HCT116 (cell line): ENCODE measurements at regions not wholly inside any gene's neighbourhood (a gene's known extent, or its start where the extent isn't known, plus 50 kb on each side); places are given as distances from the start of the nearest gene placed in this dataset.

Source experiments
- ATAC-seq: fragments of 200-7000 bp; cut with Tn5 transposase; 2 replicates; pipeline ENCODE4 v1.9.1; 2020; ENCODE audit warnings: mild to moderate bottlenecking, moderate library complexity
- BruUV-seq: library from RNA; stranded (reverse); fragments of 400-500 nt; replicated peaks from 2 replicates; lab custom pipeline; 2021; lab: Mats Ljungman, UMichigan
- CTCF ChIA-PET: fragments of 300-600 bp; sonication (Branson Sonifier 250); formaldehyde crosslinking; loops from one replicate; lab custom pipeline; 2021; ENCODE audit warnings: antibody characterized with exemption; lab: Charles Lee
- POLR2A ChIA-PET: fragments of 300-600, 350-600 bp; sonication (Branson Sonifier 250); formaldehyde crosslinking; loops from one replicate; lab custom pipeline; 2021; ENCODE audit warnings: antibody characterized with exemption; lab: Charles Lee
- RAD21 ChIA-PET, 2 experiments: fragments of 300-600 bp; sonication (Branson Sonifier 250); formaldehyde crosslinking; loops; one replicate each; lab custom pipeline; 2023; ENCODE audit warnings: low total read pairs in 2 of 2; ENCODE audit not compliant: uncharacterized antibody in 2 of 2, unreplicated experiment in 2 of 2, low non-redundant PET in 1 of 2; lab: Charles Lee
- DNase-seq: peaks from one replicate; pipeline ENCODE4 v3.0.0-alpha.2; 2010; ENCODE audit warnings: low read depth, low spot score
- H2AFZ ChIP-seq: fragments of 200-600 bp; shearing (Covaris generic), sonication (generic); 2 replicates; pipeline ENCODE4 v1.6.1; 2017; ENCODE audit warnings: low read depth, mixed run types, mixed read lengths, antibody characterized with exemption, low read length; ENCODE audit not compliant: poor library complexity, severe bottlenecking
- H3K27ac ChIP-seq: 2 replicates; pipeline ENCODE4 v1.5.1; 2012; ENCODE audit warnings: low read depth, low read length
- H3K27me3 ChIP-seq: fragments of 200-600 bp; sonication (generic); 2 replicates; pipeline ENCODE4 v1.6.1; 2016; ENCODE audit warnings: mixed run types, low read length, mixed read lengths; ENCODE audit not compliant: insufficient read depth
- H3K36me3 ChIP-seq, 2 experiments: fragments of 200-500 bp in 1 of 2; fragments of 200-600 bp in 1 of 2; sonication (Bioruptor generic) in 1 of 2; sonication (generic) in 1 of 2; 2 replicates each; pipeline versions ENCODE4 v1.5.1 to v1.6.1; 2014 to 2016; ENCODE audit warnings: low read length in 2 of 2, inconsistent platforms in 1 of 2, mixed read lengths in 1 of 2, mixed run types in 1 of 2; ENCODE audit not compliant: insufficient read depth in 2 of 2, control insufficient read depth in 1 of 2
- H3K4me1 ChIP-seq, 2 experiments: fragments of 200-600 bp in 1 of 2; sonication (generic) in 1 of 2; 2 replicates each; pipeline versions ENCODE4 v1.5.1 to v1.6.1; 2012 to 2017; ENCODE audit warnings: low read length in 2 of 2, inconsistent platforms in 1 of 2, mild to moderate bottlenecking in 1 of 2, mixed read lengths in 1 of 2, mixed run types in 1 of 2, moderate library complexity in 1 of 2; ENCODE audit not compliant: insufficient read depth in 2 of 2, control insufficient read depth in 1 of 2
- H3K4me2 ChIP-seq: fragments of 200-600 bp; sonication (generic); 2 replicates; pipeline ENCODE4 v1.6.1; 2017; ENCODE audit warnings: mixed run types, low read length, mixed read lengths
- H3K4me3 ChIP-seq, 2 experiments: fragments of 200-600 bp in 1 of 2; sonication (generic) in 1 of 2; replicated peaks in 1 of 2; 2 replicates each; pipeline ENCODE4 v1.5.1; 2011 to 2016; ENCODE audit warnings: low read length in 2 of 2, control low read depth in 1 of 2, low read depth in 1 of 2, mild to moderate bottlenecking in 1 of 2, mixed read lengths in 1 of 2, mixed run types in 1 of 2
- H3K79me2 ChIP-seq: fragments of 200-600 bp; sonication (generic); 2 replicates; pipeline ENCODE4 v1.6.1; 2017; ENCODE audit warnings: mild to moderate bottlenecking, mixed run types, low read length, moderate library complexity, mixed read lengths; ENCODE audit not compliant: insufficient read depth
- H3K9ac ChIP-seq: fragments of 200-600 bp; sonication (generic); 2 replicates; pipeline ENCODE4 v1.6.1; 2016; ENCODE audit warnings: low read length, mixed read lengths
- H3K9me2 ChIP-seq: fragments of 200-600 bp; sonication (generic), shearing (Covaris generic); 2 replicates; pipeline ENCODE4 v1.6.1; 2017; ENCODE audit warnings: mixed run types, mild to moderate bottlenecking, moderate library complexity; ENCODE audit not compliant: insufficient read depth
- H3K9me3 ChIP-seq, 2 experiments: fragments of 200-500 bp in 1 of 2; fragments of 200-600 bp in 1 of 2; sonication (Bioruptor generic) in 1 of 2; sonication (generic) in 1 of 2; 2 replicates each; pipeline ENCODE4 v1.6.1; 2014 to 2017; ENCODE audit warnings: low read length in 2 of 2, mixed read lengths in 2 of 2, inconsistent platforms in 1 of 2, low read depth in 1 of 2, mild to moderate bottlenecking in 1 of 2, mixed run types in 1 of 2, moderate library complexity in 1 of 2; ENCODE audit not compliant: control insufficient read depth in 1 of 2, insufficient read depth in 1 of 2
- H4K20me1 ChIP-seq: fragments of 200-600 bp; sonication (generic), shearing (Covaris generic); 2 replicates; pipeline ENCODE4 v1.6.1; 2017; ENCODE audit warnings: mixed run types, mild to moderate bottlenecking, moderate library complexity; ENCODE audit not compliant: insufficient read depth
- ATF3 ChIP-seq: IDR thresholded peaks from 2 replicates; pipeline ENCODE4 v1.6.1; 2012
- CBX3 ChIP-seq: IDR thresholded peaks from 2 replicates; pipeline ENCODE4 v1.6.1; 2012; ENCODE audit warnings: low read depth
- CTCF ChIP-seq, 3 experiments: fragments of 200-600 bp in 1 of 3; sonication (generic) in 1 of 3; IDR thresholded peaks in 2 of 3; conservative IDR thresholded peaks in 1 of 3; 2 replicates each; pipeline ENCODE4 v1.5.1; 2012 to 2017; ENCODE audit warnings: low read depth in 2 of 3, low read length in 2 of 3, antibody characterized with exemption in 1 of 3, borderline replicate concordance in 1 of 3, control low read depth in 1 of 3, mild to moderate bottlenecking in 1 of 3, mixed read lengths in 1 of 3, mixed run types in 1 of 3, moderate library complexity in 1 of 3; ENCODE audit not compliant: insufficient read depth in 1 of 3
- EGR1 ChIP-seq: IDR thresholded peaks from 2 replicates; pipeline ENCODE4 v1.6.1; 2012; ENCODE audit warnings: low read depth
- EZH2 ChIP-seq: fragments of 200-600 bp; sonication (generic); IDR thresholded peaks from 2 replicates; pipeline ENCODE4 v1.6.1; 2017; ENCODE audit warnings: antibody characterized with exemption, mixed run types
- EZH2phosphoT487 ChIP-seq: fragments of 200-600 bp; IDR thresholded peaks from 2 replicates; pipeline ENCODE4 v1.6.1; 2018; ENCODE audit warnings: antibody characterized with exemption, borderline replicate concordance
- JUND ChIP-seq: IDR thresholded peaks from 2 replicates; pipeline ENCODE4 v1.6.1; 2012
- MAX ChIP-seq: IDR thresholded peaks from 2 replicates; pipeline ENCODE4 v1.6.1; 2012
- POLR2AphosphoS5 ChIP-seq: IDR thresholded peaks from 2 replicates; pipeline ENCODE4 v1.6.1; 2011; ENCODE audit warnings: mild to moderate bottlenecking, low read depth, low read length, moderate library complexity
- REST ChIP-seq: IDR thresholded peaks from 2 replicates; pipeline ENCODE4 v1.6.1; 2012; ENCODE audit warnings: low read depth
- SIN3A ChIP-seq: IDR thresholded peaks from 2 replicates; pipeline ENCODE4 v1.6.1; 2012; ENCODE audit warnings: low read depth
- SRF ChIP-seq: IDR thresholded peaks from 2 replicates; pipeline ENCODE4 v1.6.1; 2012; ENCODE audit warnings: low read depth
- ZBTB33 ChIP-seq: IDR thresholded peaks from 2 replicates; pipeline ENCODE4 v1.6.1; 2011; ENCODE audit warnings: mild to moderate bottlenecking, low read length, moderate library complexity; ENCODE audit not compliant: insufficient replicate concordance; ENCODE audit errors: extremely low read depth
- ZFX ChIP-seq: fragments of 450-650 bp; IDR thresholded peaks from 2 replicates; pipeline ENCODE4 v1.6.1; 2017
- ZNF274 ChIP-seq: fragments of 200-500 bp; sonication (Bioruptor generic); IDR thresholded peaks from 2 replicates; pipeline ENCODE4 v1.6.1; 2014; ENCODE audit warnings: mild to moderate bottlenecking, low read depth, low read length, inconsistent platforms
- intact Hi-C: fragments of 100-400 bp; cut with micrococcal nuclease; formaldehyde crosslinking; loops from 2 replicates; pipeline ENCODE4 v1.10.0; 2022

- Histone ChIP-seq H3K9ac (no peak overlapping the region), H3K9me2 (no peaks in the 10 kb centered on the region), H3K9me3 (no peaks in the 10 kb centered on the region), H3K27ac (no peak overlapping the region), H4K20me1 (no peaks in the 10 kb centered on the region), H3K79me2 (no peaks in the 10 kb centered on the region), H3K36me3 (no peaks in the 10 kb centered on the region), H2AFZ (no peak overlapping the region), H3K4me3 (no peak overlapping the region), H3K4me1 (no peaks in the 10 kb centered on the region), H3K27me3 (no peaks in the 10 kb centered on the region), H3K4me2 (no peak overlapping the region)
- intact Hi-C loops: no loop called here
- ChIA-PET CTCF (no interaction called here), RAD21 (no interaction called here), POLR2A (no interaction called here)
- ATAC-seq (no peak), DNase-seq (no peak)
- TF ChIP-seq CTCF (IDR thresholded peaks at IDR 0.05 in 2 of 3, conservative IDR thresholded peaks at IDR 0.05 in 1 of 3; ENCODE audit: borderline replicate concordance in 1 of 3, insufficient read depth in 1 of 3, low read depth in 2 of 3, low read length in 2 of 3) (no peak), SRF (no peak), ZNF274 (no peak), ZBTB33 (no peak), ZFX (no peak), EZH2 (no peak), SIN3A (no peak), JUND (no peak), CBX3 (no peak), ATF3 (no peak), MAX (no peak), REST (no peak), EZH2phosphoT487 (no peak), POLR2AphosphoS5 (no peak), EGR1 (no peak)
- no TSS peak for BruUV-seq
Observed at GRCh38 chr7:124460555-124460954, 305.0 kb downstream of the GPR37 start.
